Brain microvascular endothelial cell (primary cell): ENCODE measurements at regions not wholly inside any gene's neighbourhood (a gene's known extent, or its start where the extent isn't known, plus 50 kb on each side); places are given as distances from the start of the nearest gene placed in this dataset.

Experiments used
- DNase-seq: peaks from one replicate; pipeline ENCODE4 v3.0.0-alpha.2; 2020
- H3K27ac ChIP-seq: fragments of 250-450 bp; sonication (Bioruptor Pico); 2 replicates; pipeline ENCODE4 v1.5.1; 2020; ENCODE audit warnings: mild to moderate bottlenecking, moderate library complexity
- H3K27me3 ChIP-seq: fragments of 250-450 bp; sonication (Bioruptor Pico); replicated peaks from 2 replicates; pipeline ENCODE4 v1.5.1; 2020; ENCODE audit warnings: mild to moderate bottlenecking
- H3K36me3 ChIP-seq: fragments of 250-450 bp; sonication (Bioruptor Pico); replicated peaks from 2 replicates; pipeline ENCODE4 v1.5.1; 2020; ENCODE audit warnings: mild to moderate bottlenecking
- H3K4me3 ChIP-seq: 2 replicates; pipeline ENCODE4 v1.5.1; 2011; ENCODE audit warnings: low read depth, mild to moderate bottlenecking, control low read depth, low read length, moderate library complexity
- in situ Hi-C: cut with HindIII; loops from 2 replicates; pipeline ENCODE4 v1.10.0; 2017; ENCODE audit warnings: low sequenced_read_pairs, low pct_ligation_motif_present
- TF ChIP-seq, protein P1 (sequence below): IDR thresholded peaks from 2 replicates; pipeline ENCODE4 v1.5.1; 2011; ENCODE audit warnings: low read depth, mild to moderate bottlenecking, moderate library complexity, low read length, control low read depth, inconsistent platforms; ENCODE audit errors: missing control alignments

DNA sequence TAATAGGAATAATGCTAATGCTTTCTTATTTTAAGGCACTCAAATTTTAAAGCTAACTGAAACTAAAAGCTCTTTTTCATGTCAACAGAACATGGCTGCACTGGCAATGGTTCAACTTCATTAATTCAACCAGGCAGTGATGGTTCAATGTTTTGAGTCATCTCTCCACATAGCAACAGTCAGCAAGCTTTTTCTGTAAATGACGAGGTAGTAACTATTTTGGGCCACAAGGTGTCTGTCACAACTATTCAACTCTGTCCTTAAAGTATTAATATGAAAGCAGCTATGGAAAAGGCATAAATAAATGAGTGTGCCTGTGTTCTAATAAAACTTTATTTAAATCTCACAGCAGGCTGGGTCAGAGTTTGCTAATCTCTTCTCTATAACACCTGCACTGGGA, 1425.6 kb upstream of the PIK3C3 start:
- in situ Hi-C loops, result no loop called here
- no peaks in the 10 kb centered on the region for H3K36me3 ChIP-seq
- H3K4me3 ChIP-seq, result no peak overlapping the region
- H3K27ac ChIP-seq, result no peak overlapping the region
- H3K27me3 ChIP-seq, result no peaks in the 10 kb centered on the region
- TF ChIP-seq, protein P1, sequence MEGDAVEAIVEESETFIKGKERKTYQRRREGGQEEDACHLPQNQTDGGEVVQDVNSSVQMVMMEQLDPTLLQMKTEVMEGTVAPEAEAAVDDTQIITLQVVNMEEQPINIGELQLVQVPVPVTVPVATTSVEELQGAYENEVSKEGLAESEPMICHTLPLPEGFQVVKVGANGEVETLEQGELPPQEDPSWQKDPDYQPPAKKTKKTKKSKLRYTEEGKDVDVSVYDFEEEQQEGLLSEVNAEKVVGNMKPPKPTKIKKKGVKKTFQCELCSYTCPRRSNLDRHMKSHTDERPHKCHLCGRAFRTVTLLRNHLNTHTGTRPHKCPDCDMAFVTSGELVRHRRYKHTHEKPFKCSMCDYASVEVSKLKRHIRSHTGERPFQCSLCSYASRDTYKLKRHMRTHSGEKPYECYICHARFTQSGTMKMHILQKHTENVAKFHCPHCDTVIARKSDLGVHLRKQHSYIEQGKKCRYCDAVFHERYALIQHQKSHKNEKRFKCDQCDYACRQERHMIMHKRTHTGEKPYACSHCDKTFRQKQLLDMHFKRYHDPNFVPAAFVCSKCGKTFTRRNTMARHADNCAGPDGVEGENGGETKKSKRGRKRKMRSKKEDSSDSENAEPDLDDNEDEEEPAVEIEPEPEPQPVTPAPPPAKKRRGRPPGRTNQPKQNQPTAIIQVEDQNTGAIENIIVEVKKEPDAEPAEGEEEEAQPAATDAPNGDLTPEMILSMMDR, result peak; percentile 3
- DNase-seq, result peak; percentile 30

DNA sequence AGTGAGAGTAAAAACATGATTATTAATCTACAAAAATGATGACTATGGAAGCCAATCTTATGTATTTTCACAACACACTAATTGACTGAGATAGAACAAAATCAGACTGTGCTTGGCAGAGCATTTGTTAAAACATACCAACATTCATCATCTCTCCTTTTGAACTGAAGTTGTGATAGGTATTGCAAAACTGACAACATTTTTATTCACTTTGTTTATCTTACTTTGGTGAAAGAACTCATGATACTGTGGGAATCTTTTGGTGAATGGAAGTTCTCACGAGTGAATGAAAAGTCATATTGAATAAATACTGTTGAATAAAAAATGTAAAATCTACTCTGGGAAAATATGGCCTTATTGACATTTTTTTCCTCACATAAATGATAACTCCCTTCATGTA, 1430.2 kb upstream of the PIK3C3 start:
- Histone ChIP-seq H3K27me3 (no peaks in the 10 kb centered on the region), H3K4me3 (no peak overlapping the region), H3K36me3 (no peaks in the 10 kb centered on the region), H3K27ac (no peak overlapping the region)
- DNase-seq, result no peak
- TF ChIP-seq, protein P1, result no peak
- in situ Hi-C loops, result no loop called here

DNA sequence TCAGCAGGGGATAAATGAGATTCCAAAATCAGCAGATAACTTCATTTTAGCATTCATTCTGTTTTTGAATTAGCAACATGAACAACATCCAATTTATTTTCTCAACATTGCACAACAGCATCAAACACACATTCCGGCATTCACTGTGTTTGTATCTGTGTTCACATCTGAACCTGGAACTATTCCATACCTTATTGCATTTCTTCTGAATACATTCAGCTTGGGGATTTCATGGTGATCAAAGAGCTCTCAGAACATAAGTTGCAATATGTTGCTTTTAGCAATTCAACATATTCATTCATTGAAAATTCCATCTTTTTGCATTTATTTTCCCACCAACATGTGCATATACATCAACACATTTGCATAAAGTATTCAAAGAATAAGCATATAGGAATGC, 1431.7 kb upstream of the PIK3C3 start:
- no peak for DNase-seq
- TF ChIP-seq, protein P1, result no peak
- Histone ChIP-seq H3K27me3 (no peaks in the 10 kb centered on the region), H3K27ac (no peak overlapping the region), H3K4me3 (no peak overlapping the region), H3K36me3 (no peaks in the 10 kb centered on the region)
- in situ Hi-C loops, result no loop called here

DNA sequence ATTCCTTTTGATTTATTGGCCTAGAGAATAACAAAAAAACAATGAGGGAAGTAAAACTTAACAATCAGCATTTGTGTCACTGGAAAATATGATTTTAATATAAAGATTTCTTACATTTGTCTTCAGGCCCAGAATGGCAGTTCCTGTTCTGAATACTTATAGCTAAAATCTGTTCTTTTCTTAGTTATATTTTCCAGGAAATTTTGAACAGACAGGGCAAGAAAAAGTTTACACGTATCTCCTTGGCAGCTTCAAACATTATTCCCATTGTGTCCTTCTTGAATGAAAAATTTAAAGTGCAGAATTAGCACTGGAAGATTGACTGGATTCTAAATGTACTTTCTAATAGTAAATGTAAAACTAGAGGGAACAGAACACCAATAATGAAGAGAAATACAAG, 1454.0 kb upstream of the PIK3C3 start:
- Histone ChIP-seq H3K4me3 (no peak overlapping the region), H3K27ac (no peak overlapping the region), H3K27me3 (no peaks in the 10 kb centered on the region), H3K36me3 (no peaks in the 10 kb centered on the region)
- DNase-seq, result no peak
- in situ Hi-C loops, result no loop called here
- TF ChIP-seq, protein P1, result no peak

DNA sequence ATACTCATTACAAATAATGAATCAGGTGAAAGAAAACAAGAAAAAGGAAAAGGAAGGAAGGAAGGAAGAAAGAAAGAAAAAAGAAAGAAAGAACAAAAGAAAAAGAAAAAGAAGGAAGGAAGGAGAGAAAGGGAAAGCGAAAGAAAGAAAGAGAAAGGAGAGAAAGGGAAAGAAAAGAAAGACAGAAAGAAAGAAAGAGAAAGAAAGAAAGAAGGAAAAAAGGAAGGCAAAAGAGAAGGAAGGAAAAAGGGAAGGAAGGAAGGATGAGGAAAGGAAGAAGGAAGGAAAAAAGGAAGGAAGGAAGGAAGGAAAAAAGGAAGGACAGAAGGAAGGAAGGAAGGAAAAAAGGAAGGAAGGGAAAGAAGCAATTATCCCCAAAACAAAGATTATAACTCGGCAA, 1460.4 kb upstream of the PIK3C3 start:
- Histone ChIP-seq H3K36me3 (no peaks in the 10 kb centered on the region), H3K27ac (no peak overlapping the region), H3K4me3 (no peak overlapping the region), H3K27me3 (no peaks in the 10 kb centered on the region)
- DNase-seq, result no peak
- in situ Hi-C loops, result no loop called here
- TF ChIP-seq, protein P1, result no peak

DNA sequence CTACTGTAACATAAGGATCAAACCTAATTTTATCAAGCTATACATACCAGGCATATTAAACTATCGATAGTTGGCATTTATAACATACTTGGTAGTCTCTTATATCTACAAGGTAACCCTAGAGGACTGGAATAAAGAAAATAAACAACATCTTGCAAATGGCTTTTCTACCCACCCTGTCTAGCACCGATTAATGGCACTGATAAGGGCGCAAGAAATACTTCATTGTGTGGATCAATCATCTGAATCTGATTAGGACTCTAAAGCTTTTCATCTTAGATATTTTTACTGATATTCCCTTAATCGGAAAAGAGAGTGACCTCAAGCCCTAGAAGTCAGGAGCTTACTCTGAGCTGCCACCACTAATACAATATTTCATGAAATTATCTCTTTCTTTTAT, 1461.7 kb upstream of the PIK3C3 start:
- no peaks in the 10 kb centered on the region for H3K36me3 ChIP-seq
- H3K4me3 ChIP-seq, result no peak overlapping the region
- H3K27ac ChIP-seq, result no peak overlapping the region
- H3K27me3 ChIP-seq, result no peaks in the 10 kb centered on the region
- in situ Hi-C loops, result no loop called here
- DNase-seq, result no peak
- TF ChIP-seq, protein P1, result no peak
